PC-3 (cell line): ENCODE measurements at regions not wholly inside any gene's neighbourhood (a gene's known extent, or its start where the extent isn't known, plus 50 kb on each side); places are given as distances from the start of the nearest gene placed in this dataset.

Experiments
- ATAC-seq: fragments of 200-7000 bp; cut with Tn5 transposase; 2 replicates; pipeline ENCODE4 v1.9.1; 2020; ENCODE audit warnings: mild to moderate bottlenecking, moderate library complexity
- BruUV-seq: library from RNA; stranded (reverse); fragments of 400-500 nt; replicated peaks from 2 replicates; lab custom pipeline; 2021; lab: Mats Ljungman, UMichigan
- CTCF ChIA-PET: fragments of 300-600 bp; sonication (Branson Sonifier 250); formaldehyde crosslinking; loops from one replicate; lab custom pipeline; 2022; ENCODE audit warnings: antibody characterized with exemption; lab: Charles Lee
- POLR2A ChIA-PET: fragments of 300-600 bp; sonication (Branson Sonifier 250); formaldehyde crosslinking; loops from one replicate; lab custom pipeline; 2022; ENCODE audit warnings: antibody characterized with exemption; ENCODE audit not compliant: unreplicated experiment; lab: Charles Lee
- DNase-seq: peaks from one replicate; pipeline ENCODE4 v3.0.0-alpha.2; 2015
- H2AFZ ChIP-seq: fragments of 300-600 bp; sonication (generic); 2 replicates; pipeline ENCODE4 v1.6.0; 2016; ENCODE audit warnings: antibody characterized with exemption, low read length
- H3F3A ChIP-seq: fragments of 300-600 bp; sonication (generic); one replicate; pipeline ENCODE4 v1.6.0; 2017; ENCODE audit warnings: antibody characterized with exemption, low read length, control low read depth, mild to moderate bottlenecking; ENCODE audit not compliant: unreplicated experiment
- H3K27ac ChIP-seq: fragments of 300-600 bp; sonication (generic); 2 replicates; pipeline ENCODE4 v1.5.1; 2016; ENCODE audit warnings: mild to moderate bottlenecking, low read length
- H3K27me3 ChIP-seq: fragments of 300-600 bp; sonication (generic); 2 replicates; pipeline ENCODE4 v1.6.1; 2016; ENCODE audit warnings: low read length, mixed read lengths
- H3K36me3 ChIP-seq: fragments of 300-600 bp; sonication (generic); 2 replicates; pipeline ENCODE4 v1.6.1; 2016; ENCODE audit warnings: low read depth, mixed run types, low read length, mixed read lengths
- H3K4me1 ChIP-seq: fragments of 300-600 bp; sonication (generic); 2 replicates; pipeline ENCODE4 v1.5.1; 2016; ENCODE audit warnings: low read length; ENCODE audit not compliant: insufficient read depth
- H3K4me2 ChIP-seq: fragments of 300-600 bp; sonication (generic); 2 replicates; pipeline ENCODE4 v1.6.0; 2016; ENCODE audit warnings: low read length
- H3K4me3 ChIP-seq: fragments of 300-600 bp; sonication (generic); 2 replicates; pipeline ENCODE4 v1.5.1; 2016; ENCODE audit warnings: mild to moderate bottlenecking, low read length, mixed read lengths
- H3K79me2 ChIP-seq: fragments of 300-600 bp; sonication (generic); 2 replicates; pipeline ENCODE4 v1.6.1; 2017; ENCODE audit warnings: low read length, mixed read lengths
- H3K9ac ChIP-seq: fragments of 300-600 bp; sonication (generic); 2 replicates; pipeline ENCODE4 v1.6.0; 2016; ENCODE audit warnings: mild to moderate bottlenecking, low read length
- H3K9me2 ChIP-seq: fragments of 300-600 bp; sonication (generic); replicated peaks from 2 replicates; pipeline ENCODE4 v1.6.1; 2016; ENCODE audit warnings: mixed run types, low read length, mixed read lengths
- H3K9me3 ChIP-seq: fragments of 300-600 bp; sonication (generic); 2 replicates; pipeline ENCODE4 v1.6.1; 2016; ENCODE audit warnings: low read length, mixed read lengths
- H4K20me1 ChIP-seq: fragments of 300-600 bp; sonication (generic); 2 replicates; pipeline ENCODE4 v1.6.1; 2016; ENCODE audit warnings: low read length, mixed read lengths
- EZH2 ChIP-seq: fragments of 300-600 bp; sonication (generic); IDR thresholded peaks from one replicate; pipeline ENCODE4 v1.6.1; 2017; ENCODE audit warnings: antibody characterized with exemption, mild to moderate bottlenecking, low read length; ENCODE audit not compliant: unreplicated experiment
- EZH2phosphoT487 ChIP-seq: fragments of 300-600 bp; sonication (generic); IDR thresholded peaks from 2 replicates; pipeline ENCODE4 v1.6.1; 2018; ENCODE audit warnings: mild to moderate bottlenecking, antibody characterized with exemption, low read length, borderline replicate concordance
- intact Hi-C: fragments of 100-400 bp; cut with micrococcal nuclease; formaldehyde crosslinking; loops from 2 replicates; pipeline ENCODE4 v1.9.0; 2023
- TF ChIP-seq, protein P1 (sequence below): fragments of 300-600 bp; sonication (generic); conservative IDR thresholded peaks from 2 replicates; pipeline ENCODE4 v1.5.1; 2017; ENCODE audit warnings: antibody characterized with exemption, low read depth, mild to moderate bottlenecking, low read length

DNA sequence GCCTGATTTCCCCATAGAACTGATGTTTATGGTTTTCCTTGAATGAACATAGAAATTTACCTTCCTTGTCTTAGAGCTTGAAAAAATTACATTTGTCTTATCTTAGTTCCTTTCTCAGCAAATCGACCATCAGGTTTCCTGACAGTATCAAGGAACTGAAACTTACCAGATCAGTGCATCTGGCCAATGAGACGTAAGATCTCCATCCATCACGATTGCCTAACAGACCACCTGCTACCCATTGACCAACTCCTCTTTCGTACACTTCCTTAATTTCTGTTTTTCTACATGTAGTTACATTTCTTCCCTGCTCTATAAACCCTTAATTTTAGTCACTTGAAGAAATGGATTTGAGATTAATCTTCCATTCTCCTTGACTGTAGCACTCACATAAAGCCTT lies 57.4 kb upstream of the TMPRSS15 start:
- ChIA-PET POLR2A (no interaction called here), CTCF (no interaction called here)
- Histone ChIP-seq H4K20me1 (no peaks in the 10 kb centered on the region), H3K36me3 (no peaks in the 10 kb centered on the region), H3K27ac (no peak overlapping the region), H3K9ac (no peak overlapping the region), H3K9me3 (0 out of 2 replicates have a peak, but pooled peaks cover 4% of the 10 kb centered on the region), H3K4me1 (no peaks in the 10 kb centered on the region), H3K9me2 (no peaks in the 10 kb centered on the region), H2AFZ (no peak overlapping the region), H3K27me3 (0 out of 2 replicates have a peak, but pooled peaks cover 6% of the 10 kb centered on the region), H3F3A (no peaks in the 10 kb centered on the region), H3K4me3 (no peak overlapping the region), H3K4me2 (no peak overlapping the region), H3K79me2 (no peaks in the 10 kb centered on the region)
- ATAC-seq, result no peak
- no peak for DNase-seq
- TF ChIP-seq, protein P1, sequence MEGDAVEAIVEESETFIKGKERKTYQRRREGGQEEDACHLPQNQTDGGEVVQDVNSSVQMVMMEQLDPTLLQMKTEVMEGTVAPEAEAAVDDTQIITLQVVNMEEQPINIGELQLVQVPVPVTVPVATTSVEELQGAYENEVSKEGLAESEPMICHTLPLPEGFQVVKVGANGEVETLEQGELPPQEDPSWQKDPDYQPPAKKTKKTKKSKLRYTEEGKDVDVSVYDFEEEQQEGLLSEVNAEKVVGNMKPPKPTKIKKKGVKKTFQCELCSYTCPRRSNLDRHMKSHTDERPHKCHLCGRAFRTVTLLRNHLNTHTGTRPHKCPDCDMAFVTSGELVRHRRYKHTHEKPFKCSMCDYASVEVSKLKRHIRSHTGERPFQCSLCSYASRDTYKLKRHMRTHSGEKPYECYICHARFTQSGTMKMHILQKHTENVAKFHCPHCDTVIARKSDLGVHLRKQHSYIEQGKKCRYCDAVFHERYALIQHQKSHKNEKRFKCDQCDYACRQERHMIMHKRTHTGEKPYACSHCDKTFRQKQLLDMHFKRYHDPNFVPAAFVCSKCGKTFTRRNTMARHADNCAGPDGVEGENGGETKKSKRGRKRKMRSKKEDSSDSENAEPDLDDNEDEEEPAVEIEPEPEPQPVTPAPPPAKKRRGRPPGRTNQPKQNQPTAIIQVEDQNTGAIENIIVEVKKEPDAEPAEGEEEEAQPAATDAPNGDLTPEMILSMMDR, result no peak
- no peak for TF ChIP-seq EZH2phosphoT487
- BruUV-seq, result no TSS peak
- intact Hi-C loops, result no loop called here

DNA sequence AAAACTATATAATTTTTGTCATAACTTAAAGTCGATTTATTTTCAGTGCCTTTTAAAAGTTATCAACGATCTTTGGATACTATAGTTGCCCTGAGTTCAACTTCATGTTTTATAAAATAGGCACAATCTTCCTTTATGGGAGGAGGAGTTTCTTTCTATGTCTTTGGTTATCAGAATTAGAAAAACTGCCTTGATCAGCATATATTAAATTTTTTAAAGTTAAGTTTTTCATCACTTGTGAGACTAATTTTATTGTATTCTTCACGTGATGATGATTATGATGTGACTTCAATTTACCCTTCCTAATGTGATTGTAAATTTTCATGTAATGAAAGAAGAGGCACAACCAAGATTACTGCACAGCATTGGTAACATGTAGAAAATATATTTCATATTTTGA lies 58.2 kb upstream of the TMPRSS15 start:
- no peaks in the 10 kb centered on the region for H4K20me1 ChIP-seq
- no peak for DNase-seq
- BruUV-seq, result no TSS peak
- no peak for ATAC-seq
- H2AFZ ChIP-seq, result no peak overlapping the region
- 0 out of 2 replicates have a peak, but pooled peaks cover 6% of the 10 kb centered on the region for H3K27me3 ChIP-seq
- no peaks in the 10 kb centered on the region for H3K9me2 ChIP-seq
- H3K9ac ChIP-seq, result no peak overlapping the region
- ChIA-PET POLR2A (no interaction called here), CTCF (no interaction called here)
- intact Hi-C loops, result no loop called here
- TF ChIP-seq, protein P1, result no peak
- no peak for TF ChIP-seq EZH2
- no peak for TF ChIP-seq EZH2phosphoT487
- no peak overlapping the region for H3K4me3 ChIP-seq
- no peaks in the 10 kb centered on the region for H3F3A ChIP-seq
- H3K27ac ChIP-seq, result no peak overlapping the region
- H3K9me3 ChIP-seq, result 0 out of 2 replicates have a peak, but pooled peaks cover 4% of the 10 kb centered on the region
- H3K4me1 ChIP-seq, result no peaks in the 10 kb centered on the region
- H3K36me3 ChIP-seq, result no peaks in the 10 kb centered on the region
- H3K79me2 ChIP-seq, result no peaks in the 10 kb centered on the region
- H3K4me2 ChIP-seq, result no peak overlapping the region

DNA sequence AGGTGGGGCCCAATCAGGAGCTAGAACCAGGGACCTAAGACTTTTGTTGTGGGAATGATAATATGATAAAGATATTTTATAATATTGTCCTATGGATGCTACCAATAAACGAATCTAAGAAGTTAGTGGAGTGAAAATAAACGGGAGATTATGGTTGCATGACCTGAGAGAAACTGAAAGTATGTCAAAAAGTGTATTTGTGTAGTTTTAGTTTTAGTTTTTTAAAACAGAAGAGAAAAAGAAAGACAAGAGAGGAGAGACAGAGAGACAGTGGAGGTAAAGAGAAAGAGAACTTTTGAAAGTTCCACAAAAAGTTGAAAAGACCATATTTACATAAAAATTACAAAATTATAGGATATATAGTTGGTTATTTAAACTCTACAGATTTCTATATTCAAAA lies 64.1 kb upstream of the TMPRSS15 start:
- POLR2A ChIA-PET, result no interaction called here
- no peaks in the 10 kb centered on the region for H3K27me3 ChIP-seq
- no peak overlapping the region for H3K4me3 ChIP-seq
- no peaks in the 10 kb centered on the region for H3K9me3 ChIP-seq
- no peaks in the 10 kb centered on the region for H3K36me3 ChIP-seq
- no peaks in the 10 kb centered on the region for H4K20me1 ChIP-seq
- no peak overlapping the region for H3K4me2 ChIP-seq
- no peaks in the 10 kb centered on the region for H3F3A ChIP-seq
- no peak overlapping the region for H2AFZ ChIP-seq
- TF ChIP-seq, protein P1, result no peak
- TF ChIP-seq EZH2, result no peak
- no peak for TF ChIP-seq EZH2phosphoT487
- no peaks in the 10 kb centered on the region for H3K79me2 ChIP-seq
- no TSS peak for BruUV-seq
- DNase-seq (no peak), ATAC-seq (no peak)
- H3K9me2 ChIP-seq, result no peaks in the 10 kb centered on the region
- H3K4me1 ChIP-seq, result no peaks in the 10 kb centered on the region
- CTCF ChIA-PET, result no interaction called here
- no peak overlapping the region for H3K27ac ChIP-seq
- H3K9ac ChIP-seq, result no peak overlapping the region
- intact Hi-C loops, result no loop called here
